ENCODE measurements at regions not wholly inside any gene's neighbourhood (a gene's known extent, or its start where the extent isn't known, plus 50 kb on each side); places are given as distances from the start of the nearest gene placed in this dataset.

DNA sequence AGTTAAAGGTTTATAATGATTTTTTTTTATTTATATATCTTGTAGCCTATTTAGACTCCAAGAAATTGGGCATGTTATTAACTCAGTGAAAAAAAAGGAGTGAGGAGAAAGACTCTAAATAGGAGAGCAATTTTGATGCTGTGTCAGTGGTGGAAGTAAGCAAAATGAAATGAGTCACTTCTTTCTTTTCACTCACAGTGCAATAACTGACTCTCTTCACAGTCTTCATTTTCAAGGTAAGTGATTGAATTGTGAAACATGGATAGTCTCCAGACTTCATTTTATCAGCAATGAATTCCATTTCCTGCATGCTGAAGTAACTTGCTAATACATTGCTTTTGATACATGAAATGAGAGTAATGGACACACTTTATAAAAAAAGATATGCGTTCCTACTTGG, 2271.5 kb downstream of the PCDH7 start:
- DNase-seq (ENCODE audit: extremely low spot score) = no peak
- Histone ChIP-seq H3K27me3 (no peaks in the 10 kb centered on the region), H3K9me3 (no peaks in the 10 kb centered on the region), H3K4me3 (no peak overlapping the region), H3K4me1 (no peaks in the 10 kb centered on the region), H3K27ac (replicated peaks in 1 of 4) (no peak overlapping the region), H3K36me3 (no peaks in the 10 kb centered on the region)
- WGBS = 82% methylated on average over 1 of the region's 1 CpG
- intact Hi-C loops (cut with DNase I) = no loop called here
- TF ChIP-seq, protein P1, sequence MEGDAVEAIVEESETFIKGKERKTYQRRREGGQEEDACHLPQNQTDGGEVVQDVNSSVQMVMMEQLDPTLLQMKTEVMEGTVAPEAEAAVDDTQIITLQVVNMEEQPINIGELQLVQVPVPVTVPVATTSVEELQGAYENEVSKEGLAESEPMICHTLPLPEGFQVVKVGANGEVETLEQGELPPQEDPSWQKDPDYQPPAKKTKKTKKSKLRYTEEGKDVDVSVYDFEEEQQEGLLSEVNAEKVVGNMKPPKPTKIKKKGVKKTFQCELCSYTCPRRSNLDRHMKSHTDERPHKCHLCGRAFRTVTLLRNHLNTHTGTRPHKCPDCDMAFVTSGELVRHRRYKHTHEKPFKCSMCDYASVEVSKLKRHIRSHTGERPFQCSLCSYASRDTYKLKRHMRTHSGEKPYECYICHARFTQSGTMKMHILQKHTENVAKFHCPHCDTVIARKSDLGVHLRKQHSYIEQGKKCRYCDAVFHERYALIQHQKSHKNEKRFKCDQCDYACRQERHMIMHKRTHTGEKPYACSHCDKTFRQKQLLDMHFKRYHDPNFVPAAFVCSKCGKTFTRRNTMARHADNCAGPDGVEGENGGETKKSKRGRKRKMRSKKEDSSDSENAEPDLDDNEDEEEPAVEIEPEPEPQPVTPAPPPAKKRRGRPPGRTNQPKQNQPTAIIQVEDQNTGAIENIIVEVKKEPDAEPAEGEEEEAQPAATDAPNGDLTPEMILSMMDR (IDR thresholded peaks at IDR 0.05) = no peak
- no peak for TF ChIP-seq POLR2AphosphoS5 (IDR thresholded peaks at IDR 0.05)

DNA sequence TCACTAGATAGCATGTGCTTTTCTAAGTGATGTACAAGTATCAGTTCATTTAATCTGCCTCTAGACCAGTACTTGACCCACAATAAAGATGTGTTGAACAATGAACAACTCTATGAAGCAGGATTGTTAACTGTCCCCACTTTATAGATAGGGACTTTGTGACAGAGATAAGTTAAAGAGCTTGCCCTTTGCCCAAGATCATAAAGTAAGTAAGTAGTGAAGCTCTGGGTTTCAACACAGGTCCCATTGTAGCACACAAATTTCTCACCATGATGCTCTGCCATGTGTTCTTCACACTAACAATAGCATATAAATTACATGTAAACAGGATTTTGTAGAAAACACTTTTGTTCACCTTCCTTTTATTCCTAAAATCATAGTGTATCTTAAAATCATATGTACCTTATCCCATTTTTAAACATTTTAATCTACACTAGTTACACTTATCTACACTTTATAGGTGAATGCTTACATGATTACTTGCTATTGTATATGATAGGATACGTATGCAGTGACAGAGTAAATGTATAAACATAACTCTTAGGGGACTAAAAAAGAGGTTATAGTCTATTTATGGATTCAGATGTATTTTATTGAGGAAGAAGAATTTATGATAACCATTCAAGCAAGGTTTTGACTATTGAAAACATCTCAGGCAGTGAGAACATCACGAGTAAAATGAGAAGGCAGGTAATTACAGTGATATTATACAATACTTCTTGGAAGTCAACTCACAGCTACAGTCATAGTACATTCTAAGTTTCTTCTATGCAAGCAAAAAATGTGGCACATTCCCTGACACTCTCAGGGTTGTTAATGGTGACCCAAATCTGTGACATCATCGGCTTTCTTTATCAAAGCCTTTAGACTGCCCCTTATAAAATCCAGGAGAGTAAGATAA, 2275.1 kb downstream of the PCDH7 start:
- DNase-seq (ENCODE audit: extremely low spot score) = no peak
- WGBS = 74% methylated on average over 3 of the region's 3 CpGs
- intact Hi-C loops (cut with DNase I) = no loop called here

DNA sequence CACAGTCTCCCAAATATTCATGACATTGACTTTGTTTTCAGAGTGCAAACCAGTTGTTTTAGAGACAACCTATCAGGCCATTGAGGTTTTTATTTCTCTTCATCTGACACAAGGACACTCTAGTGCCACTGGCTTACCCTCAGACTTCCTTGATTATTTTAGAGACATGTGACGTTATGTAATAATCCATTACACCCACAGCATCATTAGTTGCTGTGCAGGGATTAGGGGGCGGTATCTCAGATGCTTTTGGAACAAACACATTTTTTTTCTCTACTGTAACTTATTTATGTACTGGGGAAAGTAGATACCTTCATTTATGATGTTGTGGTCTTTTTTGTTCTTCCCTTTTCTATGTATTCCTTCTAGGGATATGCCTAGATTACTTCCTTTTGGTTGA, 2293.1 kb downstream of the PCDH7 start:
- Histone ChIP-seq H3K9me3 (no peaks in the 10 kb centered on the region), H3K36me3 (no peaks in the 10 kb centered on the region), H3K4me3 (no peak overlapping the region), H3K27ac (replicated peaks in 1 of 4) (no peak overlapping the region), H3K27me3 (no peaks in the 10 kb centered on the region), H3K4me1 (no peaks in the 10 kb centered on the region)
- WGBS = 76% methylated on average over 2 of the region's 2 CpGs
- TF ChIP-seq EP300 (IDR thresholded peaks at IDR 0.05) = no peak
- no peak for TF ChIP-seq POLR2A (IDR thresholded peaks at IDR 0.05; ENCODE audit: low read depth)
- TF ChIP-seq, protein P1 (IDR thresholded peaks at IDR 0.05) = no peak
- TF ChIP-seq POLR2AphosphoS5 (IDR thresholded peaks at IDR 0.05) = no peak
- DNase-seq (ENCODE audit: extremely low spot score) = no peak
- intact Hi-C loops (cut with DNase I) = no loop called here

More for the DNA sequence above, 2275.1 kb downstream of the PCDH7 start:
- Histone ChIP-seq H3K4me3 (no peak overlapping the region), H3K9me3 (no peaks in the 10 kb centered on the region), H3K36me3 (no peaks in the 10 kb centered on the region), H3K27ac (replicated peaks in 1 of 4) (no peak overlapping the region), H3K4me1 (no peaks in the 10 kb centered on the region), H3K27me3 (no peaks in the 10 kb centered on the region)
- TF ChIP-seq EP300 (IDR thresholded peaks at IDR 0.05) (no peak), POLR2A (IDR thresholded peaks at IDR 0.05; ENCODE audit: low read depth) (no peak), POLR2AphosphoS5 (IDR thresholded peaks at IDR 0.05) (no peak)
- TF ChIP-seq, protein P1 (IDR thresholded peaks at IDR 0.05) = no peak

DNA sequence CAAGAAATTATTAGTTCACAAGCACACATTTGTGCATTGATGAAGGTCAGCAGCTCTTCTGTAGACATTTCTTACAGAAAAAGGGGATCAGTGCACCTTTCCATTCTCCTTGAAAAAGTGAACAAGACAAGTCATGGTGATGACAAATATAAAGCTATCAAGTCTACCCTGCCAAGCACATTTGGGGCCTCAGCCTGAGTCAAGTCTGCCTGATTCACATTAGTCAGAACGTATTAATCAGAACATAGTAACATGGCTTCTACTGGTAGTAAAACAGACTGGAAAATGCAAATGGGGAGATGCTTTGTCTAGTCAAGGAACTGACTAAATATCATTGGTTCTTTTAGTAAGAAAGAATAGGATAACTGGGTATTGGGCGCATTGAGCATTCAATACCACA, 2305.1 kb downstream of the PCDH7 start:
- intact Hi-C loops (cut with DNase I) = no loop called here
- H3K4me1 ChIP-seq = no peaks in the 10 kb centered on the region
- H3K4me3 ChIP-seq = no peak overlapping the region
- no peaks in the 10 kb centered on the region for H3K27me3 ChIP-seq
- no peaks in the 10 kb centered on the region for H3K36me3 ChIP-seq
- DNase-seq (ENCODE audit: extremely low spot score) = no peak
- 90% methylated on average over 2 of the region's 2 CpGs for WGBS
- H3K27ac ChIP-seq (replicated peaks in 1 of 4) = no peak overlapping the region
- TF ChIP-seq, protein P1 (IDR thresholded peaks at IDR 0.05) = no peak
- no peak for TF ChIP-seq POLR2AphosphoS5 (IDR thresholded peaks at IDR 0.05)
- no peak for TF ChIP-seq POLR2A (IDR thresholded peaks at IDR 0.05; ENCODE audit: low read depth)
- no peak for TF ChIP-seq EP300 (IDR thresholded peaks at IDR 0.05)
- H3K9me3 ChIP-seq = no peaks in the 10 kb centered on the region

DNA sequence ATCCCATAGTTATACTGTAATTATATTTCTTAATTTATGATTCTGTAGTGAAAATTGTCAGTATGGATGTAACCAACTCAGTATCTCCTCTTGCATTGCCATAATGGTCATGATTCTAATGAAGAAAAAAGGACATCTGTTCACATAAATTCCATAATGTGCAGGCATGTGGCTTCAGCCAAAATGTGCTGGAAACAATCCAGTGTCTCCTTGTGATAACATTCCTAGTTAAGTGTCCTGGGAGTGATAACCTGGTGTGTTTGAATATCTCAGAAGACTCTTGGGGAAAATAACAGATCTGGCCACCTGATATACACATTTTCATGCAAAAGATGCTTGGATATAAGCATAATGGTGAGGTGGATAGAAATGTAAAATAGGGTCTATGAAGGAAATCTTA, 2309.8 kb downstream of the PCDH7 start:
- H3K27me3 ChIP-seq = no peaks in the 10 kb centered on the region
- DNase-seq (ENCODE audit: extremely low spot score) = no peak
- TF ChIP-seq POLR2A (IDR thresholded peaks at IDR 0.05; ENCODE audit: low read depth) = no peak
- no peak for TF ChIP-seq EP300 (IDR thresholded peaks at IDR 0.05)
- TF ChIP-seq POLR2AphosphoS5 (IDR thresholded peaks at IDR 0.05) = no peak
- TF ChIP-seq, protein P1 (IDR thresholded peaks at IDR 0.05) = no peak
- H3K27ac ChIP-seq (replicated peaks in 1 of 4) = no peak overlapping the region
- intact Hi-C loops (cut with DNase I) = no loop called here
- no peaks in the 10 kb centered on the region for H3K36me3 ChIP-seq
- no peaks in the 10 kb centered on the region for H3K9me3 ChIP-seq
- no peaks in the 10 kb centered on the region for H3K4me1 ChIP-seq
- H3K4me3 ChIP-seq = no peak overlapping the region
